DOHH2 (cell line): ENCODE measurements at regions not wholly inside any gene's neighbourhood (a gene's known extent, or its start where the extent isn't known, plus 50 kb on each side); places are given as distances from the start of the nearest gene placed in this dataset.

Experiments used
- H3F3A ChIP-seq: fragments of 200-600 bp; sonication (generic), shearing (Covaris generic); 2 replicates; pipeline ENCODE4 v1.6.0; 2016; ENCODE audit warnings: antibody characterized with exemption, mild to moderate bottlenecking; ENCODE audit not compliant: control insufficient read depth, insufficient read depth
- H3K27ac ChIP-seq: fragments of 200-600 bp; sonication (generic); 2 replicates; pipeline ENCODE4 v1.5.1; 2014; ENCODE audit warnings: low read depth, mild to moderate bottlenecking, low read length, moderate library complexity
- H3K27me3 ChIP-seq: fragments of 200-600 bp; sonication (generic); 2 replicates; pipeline ENCODE4 v1.6.1; 2014; ENCODE audit warnings: mild to moderate bottlenecking, low read length, mixed read lengths; ENCODE audit not compliant: control insufficient read depth
- H3K36me3 ChIP-seq: fragments of 200-600 bp; sonication (generic); 2 replicates; pipeline ENCODE4 v1.6.1; 2014; ENCODE audit warnings: mild to moderate bottlenecking, low read length, moderate library complexity, mixed read lengths; ENCODE audit not compliant: control insufficient read depth
- H3K4me1 ChIP-seq: fragments of 200-600 bp; sonication (generic); 2 replicates; pipeline ENCODE4 v1.6.1; 2014; ENCODE audit warnings: mild to moderate bottlenecking, low read length, mixed read lengths; ENCODE audit not compliant: control insufficient read depth
- H3K4me2 ChIP-seq: fragments of 200-600 bp; sonication (generic); 2 replicates; pipeline ENCODE4 v1.6.0; 2014; ENCODE audit warnings: mild to moderate bottlenecking, low read length, moderate library complexity
- H3K4me3 ChIP-seq: fragments of 200-600 bp; sonication (generic); 2 replicates; pipeline ENCODE4 v1.5.1; 2014; ENCODE audit warnings: mild to moderate bottlenecking, low read length, mixed read lengths
- H3K79me2 ChIP-seq: fragments of 200-600 bp; sonication (generic); 2 replicates; pipeline ENCODE4 v1.6.1; 2014; ENCODE audit warnings: mild to moderate bottlenecking, low read length, mixed read lengths; ENCODE audit not compliant: control insufficient read depth
- H3K9me2 ChIP-seq: fragments of 200-600 bp; sonication (generic); replicated peaks from 2 replicates; pipeline ENCODE4 v1.6.1; 2014; ENCODE audit warnings: mild to moderate bottlenecking, low read length, mixed read lengths; ENCODE audit not compliant: control insufficient read depth
- H3K9me3 ChIP-seq: fragments of 200-600 bp; sonication (generic); 2 replicates; pipeline ENCODE4 v1.6.1; 2014; ENCODE audit warnings: antibody characterized with exemption, low read length, mixed read lengths; ENCODE audit not compliant: control insufficient read depth, insufficient read depth
- H4K20me1 ChIP-seq: fragments of 200-600 bp; sonication (generic); 2 replicates; pipeline ENCODE4 v1.6.0; 2014; ENCODE audit warnings: low read depth, mild to moderate bottlenecking, antibody characterized with exemption, low read length, moderate library complexity; ENCODE audit not compliant: control insufficient read depth, insufficient read depth
- EZH2phosphoT487 ChIP-seq: fragments of 200-600 bp; sonication (generic); IDR thresholded peaks from 2 replicates; pipeline ENCODE4 v1.6.1; 2017; ENCODE audit warnings: borderline replicate concordance, mild to moderate bottlenecking, antibody characterized with exemption, low read length, moderate library complexity, mixed read lengths
- TF ChIP-seq, protein P1 (sequence below): fragments of 200-600 bp; sonication (generic); IDR thresholded peaks from one replicate; pipeline ENCODE4 v1.5.1; 2014; ENCODE audit warnings: antibody characterized with exemption, mild to moderate bottlenecking, low read depth, low read length; ENCODE audit not compliant: poor library complexity, severe bottlenecking

DNA sequence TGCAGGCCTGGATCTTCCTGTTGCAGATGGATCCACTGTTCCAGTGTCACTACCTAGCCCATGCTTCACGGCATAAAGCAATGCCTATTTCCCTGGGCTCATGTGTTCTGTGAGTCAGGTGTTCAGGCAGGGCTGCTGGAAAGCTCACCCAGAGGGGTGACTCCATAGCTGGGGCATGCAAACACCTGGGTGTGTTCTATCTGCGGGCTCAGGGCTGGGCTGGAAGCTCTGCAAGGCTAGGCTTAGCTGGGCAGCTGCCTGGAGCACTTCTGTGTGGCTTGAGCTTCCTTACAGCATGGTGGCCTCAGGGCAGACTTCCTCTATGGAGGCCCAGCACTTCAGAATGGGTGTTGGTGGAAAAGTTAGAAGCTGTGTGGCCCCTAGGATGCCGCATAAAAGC is 139.9 kb downstream of the GADD45G start:
- H3K36me3 ChIP-seq, result no peaks in the 10 kb centered on the region
- H3K4me1 ChIP-seq, result no peaks in the 10 kb centered on the region
- TF ChIP-seq EZH2phosphoT487, result no peak
- TF ChIP-seq, protein P1, sequence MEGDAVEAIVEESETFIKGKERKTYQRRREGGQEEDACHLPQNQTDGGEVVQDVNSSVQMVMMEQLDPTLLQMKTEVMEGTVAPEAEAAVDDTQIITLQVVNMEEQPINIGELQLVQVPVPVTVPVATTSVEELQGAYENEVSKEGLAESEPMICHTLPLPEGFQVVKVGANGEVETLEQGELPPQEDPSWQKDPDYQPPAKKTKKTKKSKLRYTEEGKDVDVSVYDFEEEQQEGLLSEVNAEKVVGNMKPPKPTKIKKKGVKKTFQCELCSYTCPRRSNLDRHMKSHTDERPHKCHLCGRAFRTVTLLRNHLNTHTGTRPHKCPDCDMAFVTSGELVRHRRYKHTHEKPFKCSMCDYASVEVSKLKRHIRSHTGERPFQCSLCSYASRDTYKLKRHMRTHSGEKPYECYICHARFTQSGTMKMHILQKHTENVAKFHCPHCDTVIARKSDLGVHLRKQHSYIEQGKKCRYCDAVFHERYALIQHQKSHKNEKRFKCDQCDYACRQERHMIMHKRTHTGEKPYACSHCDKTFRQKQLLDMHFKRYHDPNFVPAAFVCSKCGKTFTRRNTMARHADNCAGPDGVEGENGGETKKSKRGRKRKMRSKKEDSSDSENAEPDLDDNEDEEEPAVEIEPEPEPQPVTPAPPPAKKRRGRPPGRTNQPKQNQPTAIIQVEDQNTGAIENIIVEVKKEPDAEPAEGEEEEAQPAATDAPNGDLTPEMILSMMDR, result no peak
- no peak overlapping the region for H3K4me2 ChIP-seq
- H3K9me3 ChIP-seq, result no peaks in the 10 kb centered on the region
- no peaks in the 10 kb centered on the region for H4K20me1 ChIP-seq
- no peaks in the 10 kb centered on the region for H3K9me2 ChIP-seq
- no peaks in the 10 kb centered on the region for H3F3A ChIP-seq
- H3K79me2 ChIP-seq, result no peaks in the 10 kb centered on the region
- peaks cover 7% of the 10 kb centered on the region for H3K27me3 ChIP-seq
- no peak overlapping the region for H3K4me3 ChIP-seq
- H3K27ac ChIP-seq, result no peak overlapping the region

DNA sequence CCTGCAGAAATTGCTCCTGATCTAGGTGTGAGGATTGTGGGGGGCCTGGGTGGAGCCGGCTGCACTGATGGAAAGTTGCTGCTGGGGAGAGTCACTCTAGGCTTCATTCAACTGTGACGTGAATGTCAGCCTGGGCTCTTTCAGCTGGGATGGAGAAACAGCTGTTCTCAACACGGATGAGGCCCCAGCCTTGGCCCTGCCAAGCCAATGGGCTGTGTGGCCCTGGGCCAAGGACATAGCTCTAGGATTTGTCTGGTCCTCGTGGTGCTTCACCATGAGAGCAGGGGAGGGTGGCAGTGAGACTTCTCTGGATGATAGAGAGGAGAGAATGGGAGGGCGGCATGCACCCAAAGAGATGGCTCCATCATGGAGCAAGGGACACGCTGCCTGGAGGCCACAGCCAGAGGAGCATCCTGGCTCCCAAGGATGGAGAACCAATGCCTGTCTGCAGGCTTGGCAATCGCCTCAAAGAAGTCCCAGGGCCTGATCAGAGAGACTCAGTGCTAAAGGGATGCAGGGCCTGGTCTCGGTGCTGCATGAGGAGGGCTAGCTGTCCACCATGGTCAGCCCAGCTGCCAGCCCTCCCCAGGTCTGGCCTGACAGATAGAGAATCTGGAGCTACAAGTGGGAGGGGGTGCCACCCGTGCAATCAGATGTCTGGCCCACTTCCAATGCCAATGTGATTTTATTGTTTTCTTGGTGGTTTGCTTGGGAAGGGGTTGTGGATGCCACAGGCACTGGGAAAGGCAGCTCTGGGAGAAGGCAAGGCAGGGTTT is 141.0 kb downstream of the GADD45G start:
- Histone ChIP-seq H3K27me3 (0 out of 2 replicates have a peak, but pooled peaks cover 2% of the 10 kb centered on the region), H3F3A (no peaks in the 10 kb centered on the region), H3K27ac (no peak overlapping the region), H3K4me2 (no peak overlapping the region), H3K36me3 (no peaks in the 10 kb centered on the region), H3K79me2 (no peaks in the 10 kb centered on the region), H3K9me3 (no peaks in the 10 kb centered on the region), H3K4me1 (no peaks in the 10 kb centered on the region), H4K20me1 (no peaks in the 10 kb centered on the region), H3K9me2 (no peaks in the 10 kb centered on the region), H3K4me3 (no peak overlapping the region)
- TF ChIP-seq, protein P1, result no peak
- no peak for TF ChIP-seq EZH2phosphoT487

DNA sequence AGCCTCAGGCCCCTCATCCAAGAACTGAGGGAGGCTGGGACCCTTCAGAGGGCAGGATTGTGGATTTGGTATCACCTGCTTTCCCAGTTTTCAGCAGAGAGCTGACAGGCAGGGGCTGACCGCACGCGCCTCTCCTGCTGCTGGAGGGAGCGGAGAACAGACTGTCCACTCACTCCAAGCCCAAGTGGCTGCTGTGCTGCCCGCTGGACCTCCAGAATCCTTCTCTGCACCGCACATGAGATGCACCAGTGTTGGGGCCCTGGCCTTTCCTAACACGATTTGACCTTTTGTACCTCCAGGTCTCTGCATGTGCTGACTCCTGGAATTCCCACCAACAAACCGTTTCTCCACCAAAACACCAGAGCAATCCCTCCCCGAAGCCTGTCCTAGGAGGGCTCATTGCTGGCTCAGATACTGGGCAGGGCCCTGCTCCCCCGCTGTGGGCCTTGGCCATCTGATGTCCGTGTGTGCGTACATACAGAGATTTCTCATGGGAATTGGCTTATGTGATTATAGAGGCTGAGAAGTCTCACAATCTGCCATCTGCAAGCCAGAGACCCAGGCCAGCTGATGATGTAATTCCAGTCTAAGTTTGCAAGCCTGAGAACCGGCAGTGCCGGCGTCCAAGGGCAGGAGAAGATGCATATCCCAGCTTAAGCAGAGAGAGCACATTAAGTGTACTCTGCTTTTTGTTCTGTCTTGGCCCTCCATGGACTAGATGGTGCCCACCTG is 141.7 kb downstream of the GADD45G start:
- H3K27me3 ChIP-seq, result 0 out of 2 replicates have a peak, but pooled peaks cover 2% of the 10 kb centered on the region
- H3K4me3 ChIP-seq, result no peak overlapping the region
- no peaks in the 10 kb centered on the region for H3K36me3 ChIP-seq
- H3K4me1 ChIP-seq, result no peaks in the 10 kb centered on the region
- no peaks in the 10 kb centered on the region for H4K20me1 ChIP-seq
- no peaks in the 10 kb centered on the region for H3K79me2 ChIP-seq
- no peaks in the 10 kb centered on the region for H3K9me2 ChIP-seq
- no peak overlapping the region for H3K4me2 ChIP-seq
- H3K27ac ChIP-seq, result no peak overlapping the region
- TF ChIP-seq EZH2phosphoT487, result no peak
- TF ChIP-seq, protein P1, result no peak
- H3F3A ChIP-seq, result no peaks in the 10 kb centered on the region
- H3K9me3 ChIP-seq, result no peaks in the 10 kb centered on the region
